ENCODE measurements at regions not wholly inside any gene's neighbourhood (a gene's known extent, or its start where the extent isn't known, plus 50 kb on each side); places are given as distances from the start of the nearest gene placed in this dataset.

DNA sequence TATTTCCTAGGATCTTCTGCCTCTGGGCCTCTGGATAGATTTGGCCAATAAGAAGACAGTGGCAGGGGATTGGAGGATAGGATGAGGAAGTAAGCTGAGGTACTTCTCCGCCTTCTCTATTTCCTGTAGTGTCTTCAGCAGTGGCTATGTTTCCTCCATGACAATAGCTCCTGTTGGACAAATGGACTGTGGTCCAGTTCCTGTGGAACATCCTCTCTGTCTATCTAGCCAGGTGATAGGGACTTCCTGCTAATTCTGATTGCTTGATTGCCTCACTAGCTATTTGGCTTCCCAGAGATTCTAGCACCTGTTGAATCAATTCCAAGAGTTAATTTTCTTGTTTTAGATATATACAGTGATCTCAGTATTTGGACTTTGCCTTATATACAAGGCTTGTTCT lies 456.2 kb upstream of the NECTIN3 start:
- peaks cover 6% of the 10 kb centered on the region for H3K4me1 Mint-ChIP-seq (ENCODE audit: unreplicated experiment)

GRCh38 chr3:110618512-110619226 lies 452.9 kb upstream of the NECTIN3 start:
- H3K27ac Mint-ChIP-seq, result no peak overlapping the region
- no peaks in the 10 kb centered on the region for H3K27me3 Mint-ChIP-seq
- no peak overlapping the region for H3K4me3 Mint-ChIP-seq
- H3K36me3 Mint-ChIP-seq, result peaks cover 2% of the 10 kb centered on the region
- no peak for DNase-seq (ENCODE audit: extremely low spot score, unreplicated experiment)
- H3K4me1 Mint-ChIP-seq (ENCODE audit: unreplicated experiment), result peaks cover 5% of the 10 kb centered on the region
- no peak for TF ChIP-seq CTCF (conservative IDR thresholded peaks at IDR 0.05)
- H3K9me3 Mint-ChIP-seq, result peaks cover 3% of the 10 kb centered on the region

More for the DNA sequence above, 456.2 kb upstream of the NECTIN3 start:
- Mint-ChIP-seq H3K9me3 (peaks cover 5% of the 10 kb centered on the region), H3K27ac (no peak overlapping the region), H3K27me3 (no peaks in the 10 kb centered on the region), H3K36me3 (peaks cover 3% of the 10 kb centered on the region), H3K4me3 (no peak overlapping the region)
- DNase-seq (ENCODE audit: extremely low spot score, unreplicated experiment), result no peak
- TF ChIP-seq CTCF (conservative IDR thresholded peaks at IDR 0.05), result no peak

DNA sequence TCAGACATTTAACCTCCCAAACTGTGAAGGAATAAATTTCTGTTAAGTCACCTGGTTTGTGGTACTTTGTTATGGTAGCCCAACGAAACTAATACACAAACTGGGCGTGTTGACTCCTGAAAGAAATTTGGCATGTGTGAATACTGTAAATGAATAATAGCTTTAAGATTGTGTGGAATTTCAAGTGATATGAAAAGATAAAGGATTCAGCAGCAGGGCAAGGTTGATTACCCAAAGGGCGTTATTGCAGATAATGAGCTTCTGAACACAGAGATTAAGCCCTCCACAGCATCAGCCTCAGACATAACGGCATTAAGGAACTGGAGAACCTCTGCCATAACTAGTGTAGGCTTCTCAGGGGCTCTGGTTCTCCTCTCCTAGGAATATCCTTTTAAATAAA lies 451.5 kb upstream of the NECTIN3 start:
- Mint-ChIP-seq H3K27me3 (no peaks in the 10 kb centered on the region), H3K4me1 (ENCODE audit: unreplicated experiment) (peaks cover 4% of the 10 kb centered on the region), H3K9me3 (peaks cover under 1% of the 10 kb centered on the region), H3K27ac (no peak overlapping the region), H3K4me3 (no peak overlapping the region), H3K36me3 (no peaks in the 10 kb centered on the region)
- no peak for TF ChIP-seq CTCF (conservative IDR thresholded peaks at IDR 0.05)
- no peak for DNase-seq (ENCODE audit: extremely low spot score, unreplicated experiment)

DNA sequence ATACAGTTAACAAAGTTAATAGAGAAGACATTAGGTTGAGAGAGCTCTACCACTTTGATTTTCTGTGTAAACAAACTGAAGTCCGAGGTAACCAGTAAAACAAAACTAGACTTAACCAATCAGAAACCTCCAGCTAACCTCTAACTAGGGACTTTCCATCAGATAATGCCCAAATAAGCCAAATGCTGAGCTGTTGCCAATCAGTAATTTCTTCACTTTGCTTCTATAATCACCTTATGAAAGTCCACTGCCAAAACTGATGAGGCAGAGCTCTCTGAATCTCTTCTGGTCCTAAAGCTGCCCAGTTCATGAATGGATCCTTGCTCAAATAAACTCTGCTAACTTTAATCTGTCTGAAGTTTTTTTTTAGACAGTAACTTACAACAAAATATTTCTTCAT lies 448.0 kb upstream of the NECTIN3 start:
- TF ChIP-seq CTCF (conservative IDR thresholded peaks at IDR 0.05), result no peak
- no peaks in the 10 kb centered on the region for H3K36me3 Mint-ChIP-seq
- H3K27me3 Mint-ChIP-seq, result no peaks in the 10 kb centered on the region
- no peak overlapping the region for H3K27ac Mint-ChIP-seq
- DNase-seq (ENCODE audit: extremely low spot score, unreplicated experiment), result no peak
- H3K9me3 Mint-ChIP-seq, result peaks cover 14% of the 10 kb centered on the region
- H3K4me3 Mint-ChIP-seq, result no peak overlapping the region
- peaks cover 15% of the 10 kb centered on the region for H3K4me1 Mint-ChIP-seq (ENCODE audit: unreplicated experiment)

GRCh38 chr3:110624576-110624975 lies 447.0 kb upstream of the NECTIN3 start:
- no peak for TF ChIP-seq CTCF (conservative IDR thresholded peaks at IDR 0.05)
- Mint-ChIP-seq H3K4me1 (ENCODE audit: unreplicated experiment) (peaks cover 15% of the 10 kb centered on the region), H3K27me3 (no peaks in the 10 kb centered on the region), H3K36me3 (no peaks in the 10 kb centered on the region), H3K27ac (peak overlapping the region; percentile 78), H3K9me3 (peaks cover 14% of the 10 kb centered on the region), H3K4me3 (peak overlapping the region; percentile 0)
- no peak for DNase-seq (ENCODE audit: extremely low spot score, unreplicated experiment)
